BE2C (cell line): ENCODE measurements at regions not wholly inside any gene's neighbourhood (a gene's known extent, or its start where the extent isn't known, plus 50 kb on each side); places are given as distances from the start of the nearest gene placed in this dataset.

ENCODE experiments used
- DNase-seq: peaks from one replicate; pipeline ENCODE4 v3.0.0-alpha.2; 2020
- H3K27me3 ChIP-seq: fragments of 250-450 bp; sonication (Bioruptor Pico); 2 replicates; pipeline ENCODE4 v1.5.1; 2020; ENCODE audit warnings: mild to moderate bottlenecking
- H3K36me3 ChIP-seq: fragments of 250-450 bp; sonication (Bioruptor Pico); 2 replicates; pipeline ENCODE4 v1.5.1; 2020; ENCODE audit warnings: mild to moderate bottlenecking
- H3K4me1 ChIP-seq: fragments of 250-450 bp; sonication (Bioruptor Pico); 2 replicates; pipeline ENCODE4 v1.5.1; 2020
- H3K4me3 ChIP-seq: 2 replicates; pipeline ENCODE4 v1.5.1; 2011; ENCODE audit warnings: low read depth, low read length
- H3K9me3 ChIP-seq: fragments of 250-450 bp; sonication (Bioruptor Pico); 2 replicates; pipeline ENCODE4 v1.5.1; 2020
- TF ChIP-seq, protein P1 (sequence below): IDR thresholded peaks from 2 replicates; pipeline ENCODE4 v1.5.1; 2012; ENCODE audit warnings: mild to moderate bottlenecking, low read depth, low read length

GRCh38 chr11:31882951-31883392 lies 71.8 kb upstream of the PAX6 start:
- peak; percentile 12 for DNase-seq
- TF ChIP-seq, protein P1, sequence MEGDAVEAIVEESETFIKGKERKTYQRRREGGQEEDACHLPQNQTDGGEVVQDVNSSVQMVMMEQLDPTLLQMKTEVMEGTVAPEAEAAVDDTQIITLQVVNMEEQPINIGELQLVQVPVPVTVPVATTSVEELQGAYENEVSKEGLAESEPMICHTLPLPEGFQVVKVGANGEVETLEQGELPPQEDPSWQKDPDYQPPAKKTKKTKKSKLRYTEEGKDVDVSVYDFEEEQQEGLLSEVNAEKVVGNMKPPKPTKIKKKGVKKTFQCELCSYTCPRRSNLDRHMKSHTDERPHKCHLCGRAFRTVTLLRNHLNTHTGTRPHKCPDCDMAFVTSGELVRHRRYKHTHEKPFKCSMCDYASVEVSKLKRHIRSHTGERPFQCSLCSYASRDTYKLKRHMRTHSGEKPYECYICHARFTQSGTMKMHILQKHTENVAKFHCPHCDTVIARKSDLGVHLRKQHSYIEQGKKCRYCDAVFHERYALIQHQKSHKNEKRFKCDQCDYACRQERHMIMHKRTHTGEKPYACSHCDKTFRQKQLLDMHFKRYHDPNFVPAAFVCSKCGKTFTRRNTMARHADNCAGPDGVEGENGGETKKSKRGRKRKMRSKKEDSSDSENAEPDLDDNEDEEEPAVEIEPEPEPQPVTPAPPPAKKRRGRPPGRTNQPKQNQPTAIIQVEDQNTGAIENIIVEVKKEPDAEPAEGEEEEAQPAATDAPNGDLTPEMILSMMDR: no peak
- H3K27me3 ChIP-seq: no peaks in the 10 kb centered on the region

DNA sequence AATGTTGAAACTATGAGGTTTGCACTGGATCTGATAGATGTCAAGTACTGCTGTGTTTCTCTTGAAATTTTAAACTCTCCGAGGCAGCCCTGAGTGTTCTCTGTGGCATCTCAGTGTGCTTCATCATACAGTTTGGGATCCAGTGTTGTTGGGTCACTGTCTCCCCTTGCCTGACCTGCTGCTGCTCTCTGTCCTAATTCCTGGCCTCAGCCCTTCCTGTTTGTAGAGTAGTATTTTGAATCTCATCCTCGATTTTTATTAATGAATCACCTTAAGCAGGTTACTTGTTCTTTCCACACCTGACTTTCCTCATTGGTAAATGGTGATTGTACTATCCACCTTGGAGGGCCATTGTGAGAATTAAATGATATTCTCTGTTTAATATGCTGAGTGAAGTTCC lies 70.7 kb upstream of the PAX6 start:
- DNase-seq: no peak
- Histone ChIP-seq H3K4me3 (no peak overlapping the region), H3K36me3 (no peaks in the 10 kb centered on the region), H3K4me1 (no peaks in the 10 kb centered on the region), H3K27me3 (no peaks in the 10 kb centered on the region), H3K9me3 (no peaks in the 10 kb centered on the region)
- TF ChIP-seq, protein P1: no peak

More at GRCh38 chr11:31882951-31883392, 71.8 kb upstream of the PAX6 start:
- Histone ChIP-seq H3K4me1 (no peaks in the 10 kb centered on the region), H3K36me3 (no peaks in the 10 kb centered on the region), H3K4me3 (no peak overlapping the region), H3K9me3 (no peaks in the 10 kb centered on the region)

GRCh38 chr11:31879681-31880080 lies 68.6 kb upstream of the PAX6 start:
- H3K36me3 ChIP-seq: no peaks in the 10 kb centered on the region
- no peaks in the 10 kb centered on the region for H3K4me1 ChIP-seq
- no peaks in the 10 kb centered on the region for H3K9me3 ChIP-seq
- no peaks in the 10 kb centered on the region for H3K27me3 ChIP-seq
- TF ChIP-seq, protein P1: no peak
- no peak for DNase-seq
- no peak overlapping the region for H3K4me3 ChIP-seq

- H3K36me3 ChIP-seq: no peaks in the 10 kb centered on the region
- TF ChIP-seq, protein P1: no peak
- H3K27me3 ChIP-seq: no peaks in the 10 kb centered on the region
- DNase-seq: no peak
- no peaks in the 10 kb centered on the region for H3K9me3 ChIP-seq
- no peak overlapping the region for H3K4me3 ChIP-seq
- no peaks in the 10 kb centered on the region for H3K4me1 ChIP-seq
Measured at GRCh38 chr11:31877863-31878262, 66.7 kb upstream of the PAX6 start.

- no peak overlapping the region for H3K4me3 ChIP-seq
- no peak for DNase-seq
- H3K9me3 ChIP-seq: no peaks in the 10 kb centered on the region
- no peaks in the 10 kb centered on the region for H3K36me3 ChIP-seq
- no peaks in the 10 kb centered on the region for H3K27me3 ChIP-seq
- TF ChIP-seq, protein P1: no peak
- H3K4me1 ChIP-seq: no peaks in the 10 kb centered on the region
Measured at GRCh38 chr11:31877083-31877482, 66.0 kb upstream of the PAX6 start.

DNA sequence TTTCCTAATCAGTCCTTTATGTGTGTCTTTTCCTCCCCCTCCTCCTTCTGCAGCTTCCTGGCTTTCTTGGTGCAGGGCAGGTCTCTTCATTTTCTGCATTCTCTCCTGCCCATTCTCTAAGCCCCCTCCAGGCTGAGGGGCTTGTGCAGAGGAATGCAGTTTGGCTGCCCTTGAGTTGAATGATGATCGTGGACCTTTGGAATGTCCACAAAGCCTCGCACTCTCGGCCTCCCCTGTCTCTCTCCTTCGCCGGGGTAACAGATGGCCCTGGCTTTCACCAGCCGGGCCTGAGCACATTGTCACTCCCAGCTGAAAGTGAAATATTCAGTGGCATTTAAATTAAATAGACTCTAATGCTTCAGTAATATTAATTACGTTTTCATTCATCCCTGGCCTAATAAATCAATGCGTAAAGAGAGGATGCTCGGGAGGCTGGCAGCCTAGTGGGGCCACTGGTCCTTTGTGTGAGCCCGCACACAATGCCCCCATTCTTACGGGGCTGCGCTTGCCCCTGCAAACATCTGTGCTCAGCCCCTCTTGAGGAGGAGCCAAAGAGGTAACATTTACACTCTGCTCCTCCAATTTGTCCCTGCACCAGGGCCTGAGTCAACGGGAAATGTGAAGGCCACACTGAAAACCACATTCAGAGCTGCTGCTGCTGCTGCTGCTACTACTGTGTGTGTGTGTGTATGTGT lies 64.9 kb upstream of the PAX6 start:
- Histone ChIP-seq H3K9me3 (no peaks in the 10 kb centered on the region), H3K4me1 (no peaks in the 10 kb centered on the region), H3K36me3 (no peaks in the 10 kb centered on the region), H3K27me3 (no peaks in the 10 kb centered on the region), H3K4me3 (no peak overlapping the region)
- DNase-seq: no peak
- TF ChIP-seq, protein P1: no peak
